Tibial artery (tissue), 4 donors: ENCODE measurements at regions not wholly inside any gene's neighbourhood (a gene's known extent, or its start where the extent isn't known, plus 50 kb on each side); places are given as distances from the start of the nearest gene placed in this dataset.

Source experiments
- DNase-seq, 2 donors: peaks; one replicate each; pipeline ENCODE4 v3.0.0-alpha.2; 2019
- H3K27ac ChIP-seq, 2 donors: fragments of 200-600 bp; sonication (generic) in 1 of 2; 1 replicate in 1 of 2; 2 replicates in 1 of 2; pipeline ENCODE4 v1.5.1; 2018 to 2019; ENCODE audit warnings: mild to moderate bottlenecking in 1 of 2
- H3K27me3 ChIP-seq, 2 donors: fragments of 200-600 bp; sonication (generic) in 1 of 2; one replicate each; pipeline versions ENCODE4 v1.5.1 to v1.6.0; 2016 to 2019
- H3K36me3 ChIP-seq, 3 donors: fragments of 200-600 bp; sonication (generic) in 2 of 3; one replicate each; pipeline ENCODE4 v1.5.1; 2016 to 2019; ENCODE audit warnings: mild to moderate bottlenecking in 2 of 3
- H3K4me1 ChIP-seq, 4 donors: fragments of 200-600 bp; sonication (generic) in 2 of 4; 1 replicate in 3 of 4; 2 replicates in 1 of 4; pipeline ENCODE4 v1.5.1; 2016 to 2019
- H3K4me3 ChIP-seq, 2 donors: fragments of 200-600 bp; sonication (generic) in 1 of 2; 1 replicate in 1 of 2; 2 replicates in 1 of 2; pipeline ENCODE4 v1.5.1; 2018 to 2019; ENCODE audit warnings: mild to moderate bottlenecking in 2 of 2
- H3K9me3 ChIP-seq, 3 donors: fragments of 200-600 bp; sonication (generic) in 1 of 3; one replicate each; pipeline ENCODE4 v1.5.1; 2016 to 2019
- CTCF ChIP-seq, 2 experiments: fragments of 200-600 bp in 1 of 2; fragments of 450-650 bp in 1 of 2; IDR thresholded peaks; one replicate each; pipeline ENCODE4 v1.5.1; 2017 to 2019; ENCODE audit warnings: antibody characterized with exemption in 2 of 2, mild to moderate bottlenecking in 1 of 2, moderate library complexity in 1 of 2
- intact Hi-C: fragments of 100-400 bp; cut with DNase I; formaldehyde crosslinking; loops from one replicate; pipeline ENCODE4 v1.15.0; 2023; ENCODE audit warnings: low total_unique reads

- H3K4me3 ChIP-seq, result no peak overlapping the region
- no peaks in the 10 kb centered on the region for H3K9me3 ChIP-seq
- no peaks in the 10 kb centered on the region for H3K27me3 ChIP-seq
- TF ChIP-seq CTCF (IDR thresholded peaks at IDR 0.05), result no peak
- intact Hi-C loops, result no loop called here
- no peak overlapping the region for H3K27ac ChIP-seq
- no peaks in the 10 kb centered on the region for H3K36me3 ChIP-seq
- no peak for DNase-seq
- no peaks in the 10 kb centered on the region for H3K4me1 ChIP-seq
Measured at GRCh38 chr2:15772086-15772595, 168.2 kb upstream of the MYCN start.

- Histone ChIP-seq H3K9me3 (no peaks in the 10 kb centered on the region), H3K4me1 (no peaks in the 10 kb centered on the region), H3K36me3 (no peaks in the 10 kb centered on the region), H3K27ac (no peak overlapping the region), H3K27me3 (no peaks in the 10 kb centered on the region), H3K4me3 (no peak overlapping the region)
- intact Hi-C loops, result no loop called here
- DNase-seq, result no peak
- no peak for TF ChIP-seq CTCF (IDR thresholded peaks at IDR 0.05)
Measured at GRCh38 chr2:15772681-15773080, 167.7 kb upstream of the MYCN start.

- no peak for TF ChIP-seq CTCF (IDR thresholded peaks at IDR 0.05)
- Histone ChIP-seq H3K9me3 (no peaks in the 10 kb centered on the region), H3K27me3 (peaks cover 0 to under 1% of the 10 kb centered on the region in 2 donors), H3K4me1 (no peaks in the 10 kb centered on the region), H3K36me3 (no peaks in the 10 kb centered on the region), H3K4me3 (no peak overlapping the region), H3K27ac (no peak overlapping the region)
- no peak for DNase-seq
- intact Hi-C loops, result no loop called here
Measured at GRCh38 chr2:15773204-15773603, 167.1 kb upstream of the MYCN start.

DNA sequence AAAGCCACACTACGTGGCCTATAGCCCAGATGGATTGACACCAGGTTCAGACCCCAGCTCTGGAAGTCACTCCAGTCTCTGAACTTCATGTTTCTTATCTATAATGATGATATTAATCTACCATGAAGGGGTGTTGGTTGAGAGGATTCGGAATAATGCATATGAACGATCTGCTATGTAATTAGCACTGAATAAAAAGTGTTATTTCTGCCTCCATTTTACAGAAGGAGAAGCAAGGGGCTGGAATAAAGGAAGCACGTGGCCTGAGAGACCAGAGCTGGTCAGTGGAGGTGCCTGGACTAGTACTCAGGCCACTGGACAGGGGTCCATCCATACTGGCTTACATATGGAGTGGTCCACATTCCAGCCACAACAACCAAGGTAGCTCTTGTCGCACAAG lies 166.5 kb upstream of the MYCN start:
- no peaks in the 10 kb centered on the region for H3K9me3 ChIP-seq
- intact Hi-C loops, result no loop called here
- no peaks in the 10 kb centered on the region for H3K4me1 ChIP-seq
- no peak for DNase-seq
- no peaks in the 10 kb centered on the region for H3K36me3 ChIP-seq
- no peak overlapping the region for H3K27ac ChIP-seq
- no peak overlapping the region for H3K4me3 ChIP-seq
- peaks cover 0 to 7% of the 10 kb centered on the region in 2 donors for H3K27me3 ChIP-seq
- no peak for TF ChIP-seq CTCF (IDR thresholded peaks at IDR 0.05)

GRCh38 chr2:15775753-15776628 lies 164.4 kb upstream of the MYCN start:
- DNase-seq, result no peak
- H3K4me3 ChIP-seq, result no peak overlapping the region
- no peaks in the 10 kb centered on the region for H3K36me3 ChIP-seq
- no peaks in the 10 kb centered on the region for H3K9me3 ChIP-seq
- no peaks in the 10 kb centered on the region for H3K4me1 ChIP-seq
- no peak for TF ChIP-seq CTCF (IDR thresholded peaks at IDR 0.05)
- no peak overlapping the region for H3K27ac ChIP-seq
- intact Hi-C loops, result no loop called here
- peaks cover 0 to 13% of the 10 kb centered on the region in 2 donors for H3K27me3 ChIP-seq
